ENCODE measurements at regions not wholly inside any gene's neighbourhood (a gene's known extent, or its start where the extent isn't known, plus 50 kb on each side); places are given as distances from the start of the nearest gene placed in this dataset.

DNA sequence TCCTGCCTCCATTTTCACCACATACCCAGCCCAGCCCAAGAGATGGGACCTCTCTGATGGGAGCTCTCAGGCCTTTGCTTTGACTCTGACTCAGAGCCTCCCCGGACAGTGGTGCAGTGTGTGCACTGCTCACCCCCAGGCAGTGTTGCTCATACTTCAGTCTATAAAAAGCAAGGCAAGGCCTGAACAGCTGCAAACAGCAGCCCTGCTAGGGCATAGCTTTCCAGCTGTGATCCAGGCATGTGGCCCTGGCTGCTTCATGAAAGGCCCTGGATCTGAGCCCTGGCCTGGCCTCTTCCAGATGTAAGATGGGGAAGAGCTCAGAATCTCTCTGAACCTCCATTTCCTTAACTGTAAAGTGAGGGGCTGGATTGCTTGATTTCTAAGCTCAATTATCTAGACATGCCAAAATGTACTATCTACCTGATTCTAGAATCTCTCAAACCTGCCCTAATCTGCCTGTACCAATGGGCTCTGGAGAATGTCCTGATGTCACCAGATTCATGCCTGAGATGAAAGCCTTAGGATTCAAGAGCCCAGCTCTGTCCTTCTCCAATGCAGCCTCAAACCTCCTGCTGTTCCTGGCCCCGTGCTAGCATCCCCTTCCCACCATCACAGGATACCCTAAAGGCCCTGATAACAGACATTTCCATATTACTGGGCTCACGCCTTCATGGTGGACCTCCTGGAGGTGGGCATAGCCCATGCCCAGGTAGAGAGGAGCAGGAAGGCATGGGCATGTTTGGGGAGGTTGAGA lies 206.9 kb downstream of the ARL4C start:
- TF ChIP-seq, protein P1, sequence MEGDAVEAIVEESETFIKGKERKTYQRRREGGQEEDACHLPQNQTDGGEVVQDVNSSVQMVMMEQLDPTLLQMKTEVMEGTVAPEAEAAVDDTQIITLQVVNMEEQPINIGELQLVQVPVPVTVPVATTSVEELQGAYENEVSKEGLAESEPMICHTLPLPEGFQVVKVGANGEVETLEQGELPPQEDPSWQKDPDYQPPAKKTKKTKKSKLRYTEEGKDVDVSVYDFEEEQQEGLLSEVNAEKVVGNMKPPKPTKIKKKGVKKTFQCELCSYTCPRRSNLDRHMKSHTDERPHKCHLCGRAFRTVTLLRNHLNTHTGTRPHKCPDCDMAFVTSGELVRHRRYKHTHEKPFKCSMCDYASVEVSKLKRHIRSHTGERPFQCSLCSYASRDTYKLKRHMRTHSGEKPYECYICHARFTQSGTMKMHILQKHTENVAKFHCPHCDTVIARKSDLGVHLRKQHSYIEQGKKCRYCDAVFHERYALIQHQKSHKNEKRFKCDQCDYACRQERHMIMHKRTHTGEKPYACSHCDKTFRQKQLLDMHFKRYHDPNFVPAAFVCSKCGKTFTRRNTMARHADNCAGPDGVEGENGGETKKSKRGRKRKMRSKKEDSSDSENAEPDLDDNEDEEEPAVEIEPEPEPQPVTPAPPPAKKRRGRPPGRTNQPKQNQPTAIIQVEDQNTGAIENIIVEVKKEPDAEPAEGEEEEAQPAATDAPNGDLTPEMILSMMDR (IDR thresholded peaks at IDR 0.05; ENCODE audit: insufficient read depth, low read depth, low read length, missing control alignments), result no peak
- peak; percentile 67 for DNase-seq (ENCODE audit: low read depth)
- H3K4me3 ChIP-seq (ENCODE audit: low read depth, low read length), result no peak overlapping the region

DNA sequence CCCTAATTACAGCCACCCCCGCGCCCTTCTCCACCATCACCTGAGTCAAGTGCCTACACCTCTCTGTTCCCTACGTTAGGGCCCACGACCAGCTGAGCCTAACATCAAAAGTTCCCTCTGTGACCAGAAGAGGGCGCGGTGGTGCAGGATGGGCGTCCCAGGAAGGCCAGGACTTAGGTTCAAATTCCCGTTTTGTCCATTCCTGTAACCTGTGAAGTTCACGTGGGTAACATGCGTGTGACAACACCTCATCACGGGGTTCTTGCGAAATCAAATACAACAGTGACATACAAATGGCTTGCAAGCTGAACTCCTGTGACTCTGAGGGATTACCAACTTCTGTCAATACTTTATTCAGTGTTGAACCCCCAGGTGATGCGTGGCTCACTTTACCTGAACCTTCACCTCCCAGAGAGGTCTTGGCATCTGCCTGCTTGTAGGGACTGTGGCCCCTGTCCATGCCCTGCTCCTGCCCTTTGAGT lies 207.9 kb downstream of the ARL4C start:
- no peak overlapping the region for H3K4me3 ChIP-seq (ENCODE audit: low read depth, low read length)
- TF ChIP-seq, protein P1 (IDR thresholded peaks at IDR 0.05; ENCODE audit: insufficient read depth, low read depth, low read length, missing control alignments), result peak; percentile 84
- DNase-seq (ENCODE audit: low read depth), result peak; percentile 74

DNA sequence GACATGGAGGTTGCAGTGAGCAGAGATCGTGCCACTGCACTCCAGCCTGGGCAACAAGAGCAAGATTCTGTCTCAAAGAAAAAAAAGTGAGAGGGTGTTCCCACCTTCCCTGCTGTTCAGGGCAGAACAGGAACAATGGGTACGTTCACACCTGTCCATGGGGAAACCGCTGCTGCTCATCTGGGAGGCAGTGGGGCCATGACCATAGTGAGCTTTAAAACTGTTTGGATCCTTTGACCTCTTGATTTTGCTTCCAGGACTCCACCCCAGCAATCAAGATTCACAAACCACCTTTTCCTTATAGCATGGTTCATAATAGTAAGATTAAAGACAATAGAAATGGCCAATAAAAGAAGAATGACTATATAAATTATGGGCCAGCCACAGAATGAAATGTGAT lies 209.2 kb downstream of the ARL4C start:
- DNase-seq (ENCODE audit: low read depth), result no peak
- H3K4me3 ChIP-seq (ENCODE audit: low read depth, low read length), result no peak overlapping the region
- TF ChIP-seq, protein P1 (IDR thresholded peaks at IDR 0.05; ENCODE audit: insufficient read depth, low read depth, low read length, missing control alignments), result no peak

DNA sequence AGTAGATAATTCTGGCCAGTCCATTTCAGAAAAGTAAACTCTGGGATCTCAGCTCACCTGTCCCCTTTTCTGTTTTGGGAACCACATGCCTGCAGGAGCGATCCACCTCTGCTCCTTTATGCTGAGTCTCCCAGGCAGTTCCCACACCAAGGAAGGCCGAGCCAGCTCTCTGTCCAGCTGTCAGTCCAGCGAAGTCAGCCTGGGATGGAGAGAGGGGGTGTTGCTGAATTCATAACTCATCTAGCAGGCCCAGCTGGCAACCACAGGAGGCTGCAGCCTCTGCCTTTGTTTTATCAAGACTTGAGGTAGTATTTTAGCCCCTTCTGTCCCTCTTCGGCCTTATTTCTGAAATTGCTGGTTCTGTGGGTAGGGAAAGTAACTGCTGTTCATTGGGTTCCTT lies 209.9 kb downstream of the ARL4C start:
- TF ChIP-seq, protein P1 (IDR thresholded peaks at IDR 0.05; ENCODE audit: insufficient read depth, low read depth, low read length, missing control alignments), result no peak
- H3K4me3 ChIP-seq (ENCODE audit: low read depth, low read length), result no peak overlapping the region
- no peak for DNase-seq (ENCODE audit: low read depth)

DNA sequence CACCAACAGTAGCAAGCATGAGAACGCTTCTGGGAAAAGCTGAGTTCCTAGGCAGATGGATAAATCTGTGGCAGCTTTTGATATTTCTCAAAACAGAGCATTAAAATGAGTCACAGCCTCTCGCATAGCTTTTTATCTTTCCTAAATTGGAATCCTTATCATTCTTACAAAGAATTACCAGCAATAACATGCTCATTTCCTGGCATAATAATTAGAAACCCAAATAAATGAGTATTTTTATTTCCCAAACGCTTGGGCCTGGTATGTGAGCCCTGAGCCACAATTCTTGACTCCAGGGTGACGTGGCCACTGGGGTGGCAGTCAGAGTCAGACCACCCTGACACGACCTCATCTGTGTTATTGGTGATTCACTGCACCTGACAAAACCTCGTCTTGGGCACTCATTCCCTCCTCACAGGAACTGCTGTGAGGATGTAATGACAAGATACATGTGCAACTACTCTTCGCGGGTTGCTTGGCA lies 210.7 kb downstream of the ARL4C start:
- DNase-seq (ENCODE audit: low read depth), result no peak
- no peak overlapping the region for H3K4me3 ChIP-seq (ENCODE audit: low read depth, low read length)
- TF ChIP-seq, protein P1 (IDR thresholded peaks at IDR 0.05; ENCODE audit: insufficient read depth, low read depth, low read length, missing control alignments), result no peak

DNA sequence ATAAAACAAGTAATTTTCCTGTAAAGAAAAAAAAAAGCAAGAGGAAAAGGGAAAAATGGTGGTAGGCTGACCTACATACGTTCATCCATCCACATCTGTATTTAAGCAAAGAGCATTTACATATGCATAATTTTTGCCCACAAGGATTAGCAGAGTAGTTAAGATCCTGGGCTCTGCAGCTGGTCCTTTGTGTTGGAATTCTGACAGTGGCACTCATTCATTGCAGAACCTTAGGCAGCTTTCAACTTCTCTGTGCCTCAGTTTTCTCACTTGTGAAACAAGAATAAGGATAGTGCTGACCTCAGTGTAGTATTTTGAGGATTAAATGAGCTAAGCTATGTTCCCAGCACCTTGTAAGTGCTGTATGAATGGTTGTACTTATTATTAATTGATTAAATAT lies 211.3 kb downstream of the ARL4C start:
- TF ChIP-seq, protein P1 (IDR thresholded peaks at IDR 0.05; ENCODE audit: insufficient read depth, low read depth, low read length, missing control alignments), result no peak
- H3K4me3 ChIP-seq (ENCODE audit: low read depth, low read length), result no peak overlapping the region
- no peak for DNase-seq (ENCODE audit: low read depth)

Measured in GM12865 (cell line).